GM19467 (cell line): ENCODE measurements at regions not wholly inside any gene's neighbourhood (a gene's known extent, or its start where the extent isn't known, plus 50 kb on each side); places are given as distances from the start of the nearest gene placed in this dataset.

Experiments used
- ATAC-seq: cut with Tn5 transposase; IDR thresholded peaks from one replicate; pipeline ENCODE4 v1.9.1; 2021; ENCODE audit warnings: mild to moderate bottlenecking, moderate library complexity; ENCODE audit not compliant: unreplicated experiment

- ATAC-seq, result no peak
These were observed 388.9 kb downstream of the SH3GL2 start for GRCh38 chr9:17967731-17968130.

- ATAC-seq, result no peak
These were observed 390.4 kb downstream of the SH3GL2 start for GRCh38 chr9:17969232-17969631.

- ATAC-seq, result no peak
These were observed 391.4 kb downstream of the SH3GL2 start for GRCh38 chr9:17970277-17970676.

GRCh38 chr9:17978773-17979172, 399.9 kb downstream of the SH3GL2 start:
- ATAC-seq, result no peak

- no peak for ATAC-seq
These were observed 407.7 kb downstream of the SH3GL2 start for GRCh38 chr9:17986595-17986994.

- no peak for ATAC-seq
These were observed 408.3 kb downstream of the SH3GL2 start for GRCh38 chr9:17987189-17987588.

GRCh38 chr9:17988489-17988888, 409.6 kb downstream of the SH3GL2 start:
- ATAC-seq, result no peak

GRCh38 chr9:17990602-17991001, 411.7 kb downstream of the SH3GL2 start:
- no peak for ATAC-seq

GRCh38 chr9:17993024-17993423, 414.2 kb downstream of the SH3GL2 start:
- ATAC-seq, result no peak

- no peak for ATAC-seq
These were observed 416.0 kb downstream of the SH3GL2 start for GRCh38 chr9:17994695-17995425.

- ATAC-seq, result no peak
These were observed 417.9 kb downstream of the SH3GL2 start for GRCh38 chr9:17996728-17997127.

- no peak for ATAC-seq
These were observed 424.0 kb downstream of the SH3GL2 start for GRCh38 chr9:18002718-18003438.

- no peak for ATAC-seq
These were observed 427.7 kb downstream of the SH3GL2 start for GRCh38 chr9:18006591-18006990.

GRCh38 chr9:18007621-18008020, 428.8 kb downstream of the SH3GL2 start:
- ATAC-seq, result no peak

GRCh38 chr9:18009902-18010301, 431.0 kb downstream of the SH3GL2 start:
- ATAC-seq, result no peak

GRCh38 chr9:18010492-18010891, 431.6 kb downstream of the SH3GL2 start:
- ATAC-seq, result no peak

- ATAC-seq, result no peak
These were observed 433.3 kb downstream of the SH3GL2 start for GRCh38 chr9:18012170-18012569.

- no peak for ATAC-seq
These were observed 435.7 kb downstream of the SH3GL2 start for GRCh38 chr9:18014556-18014955.

GRCh38 chr9:18015116-18015515, 436.2 kb downstream of the SH3GL2 start:
- ATAC-seq, result no peak

GRCh38 chr9:18017136-18017535, 438.3 kb downstream of the SH3GL2 start:
- ATAC-seq, result no peak

GRCh38 chr9:18018221-18018620, 439.4 kb downstream of the SH3GL2 start:
- ATAC-seq, result no peak

GRCh38 chr9:18018661-18019060, 439.8 kb downstream of the SH3GL2 start:
- ATAC-seq, result no peak
